NT2/D1 (cell line): ENCODE measurements at regions not wholly inside any gene's neighbourhood (a gene's known extent, or its start where the extent isn't known, plus 50 kb on each side); places are given as distances from the start of the nearest gene placed in this dataset.

Experiments
- SUZ12 ChIP-seq: IDR thresholded peaks from 2 replicates; pipeline ENCODE4 v1.6.1; 2011; ENCODE audit not compliant: insufficient read length, insufficient read depth; ENCODE audit errors: extremely low read depth
- YY1 ChIP-seq: IDR thresholded peaks from 2 replicates; pipeline ENCODE4 v1.6.1; 2011; ENCODE audit not compliant: insufficient read length, insufficient read depth
- ZNF274 ChIP-seq: IDR thresholded peaks from 2 replicates; pipeline ENCODE4 v1.6.1; 2011; ENCODE audit warnings: mild to moderate bottlenecking, low read depth, low read length

DNA sequence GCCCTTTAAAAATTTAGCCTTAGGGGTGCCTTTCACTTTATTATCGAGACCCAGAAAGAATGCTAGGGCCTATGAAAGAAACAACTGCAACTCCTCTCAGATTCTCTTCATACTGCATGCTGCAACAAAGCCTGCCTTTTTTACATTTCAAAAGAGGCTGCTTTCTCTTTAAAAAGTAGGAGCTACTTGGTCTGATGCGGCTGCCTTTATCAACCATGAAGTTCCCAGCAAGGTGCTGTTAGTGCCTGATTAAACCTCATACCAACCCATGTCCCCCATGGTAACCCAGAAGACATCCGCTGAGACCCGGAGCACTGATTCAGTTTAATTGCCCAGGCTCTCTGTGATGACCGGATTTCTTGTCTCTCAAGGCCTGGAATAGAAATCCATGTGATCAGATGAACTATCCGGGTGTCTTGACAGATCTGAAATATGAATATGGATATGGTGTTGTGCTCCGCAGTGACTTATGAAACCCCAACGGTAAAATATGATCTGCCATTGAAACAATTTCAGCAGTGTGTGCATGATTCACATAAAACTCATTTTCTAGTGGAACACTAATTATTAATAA, 368.3 kb downstream of the ZNF521 start:
- TF ChIP-seq YY1 (no peak), ZNF274 (no peak), SUZ12 (no peak)
